Adrenal gland (tissue), 9 donors: ENCODE measurements at regions not wholly inside any gene's neighbourhood (a gene's known extent, or its start where the extent isn't known, plus 50 kb on each side); places are given as distances from the start of the nearest gene placed in this dataset.
"Not testable (repeated sequence)": the region's sequence is repeated elsewhere in the genome, so short reads cannot be mapped to it uniquely, and the experiment has no call there.

Experiments used
- DNase-seq, 7 donors: peaks; one replicate each; pipeline ENCODE4 v3.0.0-alpha.2; 2019 to 2020
- H3K27ac ChIP-seq, 5 donors: fragments of 200-600 bp; sonication (generic) in 4 of 5; 1 replicate in 3 of 5; 2 replicates in 2 of 5; pipeline versions ENCODE4 v1.5.1 to v1.8.0; 2016 to 2020; ENCODE audit warnings: mild to moderate bottlenecking in 1 of 5
- H3K27me3 ChIP-seq: fragments of 200-600 bp; 2 replicates; pipeline ENCODE4 v1.8.0; 2021
- H3K36me3 ChIP-seq, 2 donors: fragments of 200-600 bp; replicated peaks in 1 of 2; 1 replicate in 1 of 2; 2 replicates in 1 of 2; pipeline versions ENCODE4 v1.5.1 to v1.8.0; 2018 to 2022
- H3K4me1 ChIP-seq, 2 donors: fragments of 200-600 bp; replicated peaks in 1 of 2; 1 replicate in 1 of 2; 2 replicates in 1 of 2; pipeline versions ENCODE4 v1.5.1 to v1.8.0; 2018 to 2021
- H3K4me3 ChIP-seq, 4 donors: fragments of 200-600 bp; sonication (generic) in 3 of 4; one replicate each; pipeline ENCODE4 v1.5.1; 2016 to 2018
- H3K9me3 ChIP-seq, 3 donors: fragments of 200-600 bp; sonication (generic) in 1 of 3; replicated peaks in 1 of 3; 1 replicate in 2 of 3; 2 replicates in 1 of 3; pipeline versions ENCODE4 v1.5.1 to v1.8.0; 2016 to 2021
- POLR2A ChIP-seq, 2 donors: fragments of 450-650 bp; IDR thresholded peaks; one replicate each; pipeline ENCODE4 v1.6.1; 2017; ENCODE audit warnings: antibody characterized with exemption in 2 of 2, mild to moderate bottlenecking in 2 of 2, moderate library complexity in 1 of 2
- WGBS, 4 donors: extraction: QIAGEN DNeasy Blood & Tissue Kit in 2 of 4; methylation state at CpG; one replicate each; pipeline versions ENCODE4 v1.1.5 to v1.1.7; 2013 to 2017; 5-methylcytosine and 5-hydroxymethylcytosine counted together
- intact Hi-C, 2 donors: fragments of 100-400 bp; cut with DNase I; formaldehyde crosslinking; loops; one replicate each; pipeline versions ENCODE4 v1.14.1 to v1.15.0; 2022 to 2023
- TF ChIP-seq, protein P1 (sequence below), 6 experiments: fragments of 450-650 bp in 4 of 6; fragments of 200-600 bp in 2 of 6; sonication (generic) in 1 of 6; IDR thresholded peaks; 1 replicate in 5 of 6; 2 replicates in 1 of 6; pipeline versions ENCODE4 v1.5.1 to v1.8.0; 2016 to 2021; ENCODE audit warnings: antibody characterized with exemption in 6 of 6, mild to moderate bottlenecking in 2 of 6, moderate library complexity in 1 of 6
- donor health status: healthy with polysubstance abuse.
- donor health status: Bipolar disorder and iron deficiency.
- donor health status: DM: yes; HTN: yes; CAD: no.
- donor health status: DM: no; HTN: no; CAD: no.
- donor health status: DM: no; HTN: no; CAD: no.

DNA sequence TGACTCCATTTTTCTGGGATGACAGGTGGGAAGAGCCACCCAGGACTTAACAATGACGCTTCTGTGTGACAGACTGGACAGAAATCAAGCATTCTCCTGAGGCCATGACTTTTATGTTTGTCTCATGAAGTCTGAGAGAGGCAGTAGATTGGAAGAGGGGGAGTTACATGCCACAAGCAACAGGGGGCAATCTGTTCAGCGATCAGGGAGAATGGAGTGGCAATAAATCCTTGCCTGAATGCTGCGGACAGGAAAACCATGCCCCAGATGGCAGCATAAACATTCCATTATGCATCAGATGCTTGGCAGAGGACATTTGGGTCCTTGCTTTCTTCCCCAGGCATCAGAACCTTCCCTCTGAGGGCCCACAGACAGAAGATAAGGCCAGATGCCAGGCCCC lies 312.4 kb upstream of the DIPK2B start:
- Histone ChIP-seq H3K4me3 (no peak overlapping the region), H3K27me3 (no peaks in the 10 kb centered on the region), H3K4me1 (peaks cover 0 to 4% of the 10 kb centered on the region in 2 donors), H3K27ac (no peak overlapping the region), H3K36me3 (no peaks in the 10 kb centered on the region), H3K9me3 (no peaks in the 10 kb centered on the region)
- 68 to 84% (median 77%) methylated on average over 1 to 3 of the region's 3 CpGs for WGBS, 4 donors
- intact Hi-C loops, result loop anchor here in 1 of 2 donors (10.0 kb wide), 1 partner anchor 262 kb away; no protein-coding TSS in a partner anchor
- no peak for DNase-seq
- TF ChIP-seq POLR2A (IDR thresholded peaks at IDR 0.05), result no peak
- TF ChIP-seq, protein P1, sequence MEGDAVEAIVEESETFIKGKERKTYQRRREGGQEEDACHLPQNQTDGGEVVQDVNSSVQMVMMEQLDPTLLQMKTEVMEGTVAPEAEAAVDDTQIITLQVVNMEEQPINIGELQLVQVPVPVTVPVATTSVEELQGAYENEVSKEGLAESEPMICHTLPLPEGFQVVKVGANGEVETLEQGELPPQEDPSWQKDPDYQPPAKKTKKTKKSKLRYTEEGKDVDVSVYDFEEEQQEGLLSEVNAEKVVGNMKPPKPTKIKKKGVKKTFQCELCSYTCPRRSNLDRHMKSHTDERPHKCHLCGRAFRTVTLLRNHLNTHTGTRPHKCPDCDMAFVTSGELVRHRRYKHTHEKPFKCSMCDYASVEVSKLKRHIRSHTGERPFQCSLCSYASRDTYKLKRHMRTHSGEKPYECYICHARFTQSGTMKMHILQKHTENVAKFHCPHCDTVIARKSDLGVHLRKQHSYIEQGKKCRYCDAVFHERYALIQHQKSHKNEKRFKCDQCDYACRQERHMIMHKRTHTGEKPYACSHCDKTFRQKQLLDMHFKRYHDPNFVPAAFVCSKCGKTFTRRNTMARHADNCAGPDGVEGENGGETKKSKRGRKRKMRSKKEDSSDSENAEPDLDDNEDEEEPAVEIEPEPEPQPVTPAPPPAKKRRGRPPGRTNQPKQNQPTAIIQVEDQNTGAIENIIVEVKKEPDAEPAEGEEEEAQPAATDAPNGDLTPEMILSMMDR (IDR thresholded peaks at IDR 0.05), result no peak

DNA sequence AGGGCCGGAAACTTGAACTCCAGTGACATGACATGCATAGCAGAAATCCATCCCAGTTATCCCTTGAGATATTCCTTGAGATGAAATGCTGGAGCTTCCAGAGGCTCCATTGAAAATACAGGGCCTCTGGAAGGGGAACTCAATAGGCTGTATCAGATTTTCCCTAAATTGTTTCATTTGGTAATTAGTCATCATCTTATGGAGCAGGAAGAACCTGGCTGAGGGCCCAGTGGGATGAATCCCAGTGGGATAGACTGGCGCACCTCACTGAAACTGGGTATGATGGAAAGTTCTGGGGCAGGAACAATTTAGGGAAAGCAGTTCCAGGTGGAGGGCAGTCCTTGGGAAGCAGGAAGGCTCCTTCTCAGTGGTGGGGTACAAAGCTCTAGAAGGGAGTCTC lies 307.8 kb upstream of the DIPK2B start:
- H3K4me3 ChIP-seq, result no peak overlapping the region

DNA sequence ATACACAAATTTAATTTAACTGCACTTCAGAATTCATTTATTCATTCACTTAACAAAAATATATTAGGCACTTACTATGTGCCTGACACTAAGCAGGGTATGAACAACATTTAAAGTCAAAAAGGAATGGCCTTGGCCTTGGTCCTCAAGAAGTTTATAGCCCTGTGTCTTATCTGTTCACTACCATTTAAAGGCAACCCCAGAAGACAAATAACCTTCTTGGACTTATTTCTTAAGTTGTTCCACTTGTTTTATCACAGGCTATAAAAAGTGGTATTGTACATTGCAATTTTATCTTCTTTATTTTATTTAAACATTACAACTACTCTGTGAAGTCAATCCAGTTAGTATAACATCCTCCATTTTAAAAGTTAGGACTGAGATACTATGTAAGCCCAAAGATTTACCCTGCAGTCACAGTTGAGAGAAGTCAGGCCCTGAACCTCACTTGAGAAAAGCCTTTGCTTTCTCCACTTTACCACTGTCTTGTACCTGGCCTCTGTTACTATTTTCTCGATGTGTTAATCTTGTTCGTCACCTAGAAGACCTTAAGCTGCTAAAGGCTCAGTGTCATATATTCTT lies 305.6 kb upstream of the DIPK2B start:
- Histone ChIP-seq H3K36me3 (no peaks in the 10 kb centered on the region), H3K4me3 (no peak overlapping the region), H3K27me3 (no peaks in the 10 kb centered on the region), H3K4me1 (peaks cover 16 to 22% of the 10 kb centered on the region in 2 donors), H3K9me3 (no peaks in the 10 kb centered on the region), H3K27ac (peak overlapping the region; percentile 39 to 83 (median 65))
- TF ChIP-seq POLR2A (IDR thresholded peaks at IDR 0.05), result no peak
- TF ChIP-seq, protein P1 (IDR thresholded peaks at IDR 0.05), result no peak
- DNase-seq, result no peak
- 55 to 84% (median 76%) methylated on average over 2 of the region's 2 CpGs for WGBS, 4 donors
- intact Hi-C loops, result no loop called here

More for the DNA sequence above, 307.8 kb upstream of the DIPK2B start:
- no peaks in the 10 kb centered on the region for H3K9me3 ChIP-seq
- no peaks in the 10 kb centered on the region for H3K27me3 ChIP-seq
- WGBS, 4 donors, result 72 to 100% (median 79%) methylated on average over 1 to 2 of the region's 2 CpGs
- DNase-seq, result peak in 2 of 7 donors; percentile 1 to 19
- H3K27ac ChIP-seq, result no peak overlapping the region
- peaks cover 16 to 22% of the 10 kb centered on the region in 2 donors for H3K4me1 ChIP-seq
- no peaks in the 10 kb centered on the region for H3K36me3 ChIP-seq
- TF ChIP-seq, protein P1 (IDR thresholded peaks at IDR 0.05), result no peak
- intact Hi-C loops, result no loop called here

DNA sequence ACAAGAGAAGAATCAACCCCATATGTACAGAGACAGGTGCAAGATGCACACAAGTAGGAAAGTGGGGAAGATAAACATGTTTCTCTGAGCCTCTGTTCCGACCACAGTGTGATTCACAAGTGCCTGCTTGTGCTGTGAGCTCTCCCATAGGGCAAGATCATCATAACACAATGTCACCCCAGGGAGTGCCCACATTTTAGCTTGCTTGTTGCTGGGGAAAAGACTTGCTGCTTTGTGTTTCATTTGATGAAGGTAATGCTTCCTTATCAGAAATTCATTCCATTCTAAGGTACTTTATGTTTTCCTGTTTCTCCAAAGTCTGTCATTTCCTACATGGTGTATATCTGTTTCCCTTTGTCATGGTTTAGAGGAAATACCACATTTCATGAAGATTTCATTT lies 304.5 kb upstream of the DIPK2B start:
- H3K27ac ChIP-seq, result no peak overlapping the region
- H3K36me3 ChIP-seq, result no peaks in the 10 kb centered on the region
- no peaks in the 10 kb centered on the region for H3K9me3 ChIP-seq
- intact Hi-C loops, result no loop called here
- peak in 1 of 7 donors; percentile 1 for DNase-seq
- peaks cover 16 to 22% of the 10 kb centered on the region in 2 donors for H3K4me1 ChIP-seq
- TF ChIP-seq POLR2A (IDR thresholded peaks at IDR 0.05), result no peak
- TF ChIP-seq, protein P1 (IDR thresholded peaks at IDR 0.05), result no peak
- H3K27me3 ChIP-seq, result no peaks in the 10 kb centered on the region
- no peak overlapping the region for H3K4me3 ChIP-seq
- WGBS, 4 donors, result 0 to 42% (median 18%) methylated on average over 1 of the region's 1 CpG

DNA sequence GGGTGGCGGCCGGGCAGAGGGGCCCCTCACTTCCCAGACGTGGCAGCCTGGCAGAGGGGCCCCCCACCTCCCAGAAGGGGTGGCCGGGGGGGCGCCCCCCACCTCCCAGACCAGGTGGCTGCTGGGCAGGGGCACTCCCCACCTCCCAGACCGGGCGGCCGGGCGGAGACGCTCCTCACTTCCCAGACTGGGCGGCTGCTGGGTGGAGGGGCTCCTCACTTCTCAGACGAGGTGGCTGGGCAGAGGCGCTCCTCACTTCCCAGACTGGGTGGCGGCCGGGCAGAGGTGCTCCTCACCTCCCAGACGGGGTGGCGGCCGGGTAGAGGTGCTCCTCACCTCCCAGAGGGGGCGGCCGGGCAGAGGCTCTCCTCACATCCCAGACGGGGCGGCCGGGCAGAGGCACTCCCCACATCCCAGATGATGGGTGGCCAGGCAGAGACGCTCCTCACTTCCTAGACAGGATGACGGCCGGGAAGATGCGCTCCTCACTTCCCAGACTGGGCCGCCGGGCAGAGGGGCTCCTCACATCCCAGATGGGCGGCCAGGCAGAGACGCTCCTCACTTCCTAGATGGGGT lies 303.2 kb upstream of the DIPK2B start:
- H3K9me3 ChIP-seq, intact Hi-C loops, H3K27ac ChIP-seq, H3K4me3 ChIP-seq, DNase-seq, H3K27me3 ChIP-seq, H3K36me3 ChIP-seq: not testable (repeated sequence)
- WGBS, 4 donors, result 67 to 93% (median 91%) methylated on average over 3 to 30 of the region's 31 CpGs; no CpG with 5 or more reads in 1 of the 4 donors
- peaks cover 16 to 22% of the 10 kb centered on the region in 2 donors for H3K4me1 ChIP-seq
